GM12878 (cell line): ENCODE measurements at regions not wholly inside any gene's neighbourhood (a gene's known extent, or its start where the extent isn't known, plus 50 kb on each side); places are given as distances from the start of the nearest gene placed in this dataset.

Source experiments
- CBX5 ChIP-seq: sonication (generic); IDR thresholded peaks from 2 replicates; pipeline ENCODE4 v1.6.1; 2016; ENCODE audit warnings: low read depth, moderate library complexity, mild to moderate bottlenecking, inconsistent platforms
- CTCF ChIP-seq, 3 experiments: IDR thresholded peaks in 2 of 3; conservative IDR thresholded peaks in 1 of 3; 2 replicates each; pipeline ENCODE4 v1.5.1; 2011; ENCODE audit warnings: low read depth in 3 of 3, low read length in 3 of 3, mild to moderate bottlenecking in 3 of 3, control low read depth in 2 of 3, moderate library complexity in 2 of 3, inconsistent platforms in 1 of 3, mixed read lengths in 1 of 3; ENCODE audit not compliant: control insufficient read depth in 2 of 3, insufficient read depth in 1 of 3; ENCODE audit errors: extremely low read depth in 1 of 3
- EP300 ChIP-seq, 2 experiments: fragments of 150-350 bp in 1 of 2; IDR thresholded peaks; 2 replicates each; pipeline ENCODE4 v1.6.1; 2011 to 2012; ENCODE audit warnings: low read depth in 2 of 2, low read length in 2 of 2, borderline replicate concordance in 1 of 2, improper control_type of control experiment in 1 of 2, inconsistent platforms in 1 of 2; ENCODE audit not compliant: control insufficient read depth in 1 of 2
- SMARCA5 ChIP-seq: fragments of 450-650 bp; IDR thresholded peaks from 2 replicates; pipeline ENCODE4 v1.6.1; 2017; ENCODE audit warnings: mild to moderate bottlenecking

GRCh38 chr10:113463777-113464176 lies 89.1 kb upstream of the HABP2 start:
- TF ChIP-seq EP300 (IDR thresholded peaks at IDR 0.05; ENCODE audit: borderline replicate concordance in 1 of 2, control insufficient read depth in 1 of 2, low read depth in 2 of 2, low read length in 2 of 2) (no peak), CBX5 (no peak), SMARCA5 (no peak), CTCF (IDR thresholded peaks at IDR 0.05 in 2 of 3, conservative IDR thresholded peaks at IDR 0.05 in 1 of 3; ENCODE audit: control insufficient read depth in 2 of 3, extremely low read depth in 1 of 3, insufficient read depth in 1 of 3, low read depth in 3 of 3, low read length in 3 of 3) (no peak)
